GM21390 (cell line): ENCODE measurements at regions not wholly inside any gene's neighbourhood (a gene's known extent, or its start where the extent isn't known, plus 50 kb on each side); places are given as distances from the start of the nearest gene placed in this dataset.
"Not testable (repeated sequence)": the region's sequence is repeated elsewhere in the genome, so short reads cannot be mapped to it uniquely, and the experiment has no call there.

Source experiments
- ATAC-seq: cut with Tn5 transposase; IDR thresholded peaks from one replicate; pipeline ENCODE4 v1.9.1; 2021; ENCODE audit not compliant: unreplicated experiment

GRCh38 chr2:136715146-136715545 is 50.2 kb upstream of the THSD7B start:
- no peak for ATAC-seq

- no peak for ATAC-seq
Measured at GRCh38 chr2:136714452-136714951, 50.8 kb upstream of the THSD7B start.

- ATAC-seq = no peak
Measured at GRCh38 chr2:136713739-136714138, 51.6 kb upstream of the THSD7B start.

GRCh38 chr2:136705336-136705735 is 60.0 kb upstream of the THSD7B start:
- no peak for ATAC-seq

- ATAC-seq = no peak
Measured at GRCh38 chr2:136703214-136703613, 62.1 kb upstream of the THSD7B start.

GRCh38 chr2:136696438-136696837 is 68.9 kb upstream of the THSD7B start:
- no peak for ATAC-seq

GRCh38 chr2:136693966-136694365 is 71.4 kb upstream of the THSD7B start:
- no peak for ATAC-seq

GRCh38 chr2:136680079-136680478 is 85.3 kb upstream of the THSD7B start:
- not testable (repeated sequence) for ATAC-seq

- ATAC-seq = no peak
Measured at GRCh38 chr2:136665736-136666135, 99.6 kb upstream of the THSD7B start.

GRCh38 chr2:136664713-136665405 is 100.5 kb upstream of the THSD7B start:
- ATAC-seq = no peak

GRCh38 chr2:136658201-136658600 is 107.1 kb upstream of the THSD7B start:
- ATAC-seq = no peak

GRCh38 chr2:136653861-136654260 is 111.5 kb upstream of the THSD7B start:
- ATAC-seq = no peak

GRCh38 chr2:136651456-136652010 is 113.8 kb upstream of the THSD7B start:
- ATAC-seq = no peak

- no peak for ATAC-seq
Measured at GRCh38 chr2:136647039-136647438, 118.3 kb upstream of the THSD7B start.

GRCh38 chr2:136645236-136645828 is 120.0 kb upstream of the THSD7B start:
- ATAC-seq = no peak

- no peak for ATAC-seq
Measured at GRCh38 chr2:136639651-136640050, 125.7 kb upstream of the THSD7B start.

- no peak for ATAC-seq
Measured at GRCh38 chr2:136638193-136638592, 127.2 kb upstream of the THSD7B start.

- no peak for ATAC-seq
Measured at GRCh38 chr2:136637402-136637801, 127.9 kb upstream of the THSD7B start.

- no peak for ATAC-seq
Measured at GRCh38 chr2:136628490-136628889, 136.9 kb upstream of the THSD7B start.

GRCh38 chr2:136613096-136613495 is 152.2 kb upstream of the THSD7B start:
- no peak for ATAC-seq

GRCh38 chr2:136612079-136612478 is 153.3 kb upstream of the THSD7B start:
- ATAC-seq = no peak

GRCh38 chr2:136611451-136611850 is 153.9 kb upstream of the THSD7B start:
- no peak for ATAC-seq
